A549 (cell line): ENCODE measurements at regions not wholly inside any gene's neighbourhood (a gene's known extent, or its start where the extent isn't known, plus 50 kb on each side); places are given as distances from the start of the nearest gene placed in this dataset.
"Not testable (repeated sequence)": the region's sequence is repeated elsewhere in the genome, so short reads cannot be mapped to it uniquely, and the experiment has no call there.

Experiments
- ATAC-seq, 2 experiments: fragments of 200-7000 bp in 1 of 2; fragments of >200 bp in 1 of 2; cut with Nextera tagmentation in 1 of 2; cut with Tn5 transposase in 1 of 2; 3 replicates each; pipeline versions ENCODE4 v1.8.0 to v1.9.1; 2018 to 2020; ENCODE audit warnings: mild to moderate bottlenecking in 1 of 2, moderate library complexity in 1 of 2
- CTCF ChIA-PET: fragments of 300-600 bp; sonication (Branson Sonifier 250); formaldehyde crosslinking; extraction: SDS; loops from one replicate; lab custom pipeline; 2021; ENCODE audit warnings: antibody characterized with exemption, inconsistent platforms; lab: Yijun Ruan, JAX
- POLR2A ChIA-PET: fragments of 350-600 bp; formaldehyde crosslinking; extraction: SDS; loops from one replicate; lab custom pipeline; 2021; ENCODE audit warnings: antibody characterized with exemption, inconsistent platforms; lab: Yijun Ruan, JAX
- DNase-seq, 2 experiments: peaks; one replicate each; pipeline versions ENCODE4 v3.0.0 to v3.0.0-alpha.2; 2011 to 2016; ENCODE audit warnings: low read depth in 1 of 2, low spot score in 1 of 2
- FAIRE-seq: peaks from 2 replicates; lab custom pipeline; 2011; peaks lifted over from hg19 to GRCh38; lab: Jason Lieb, UNC
- H3K27ac ChIP-seq, 2 experiments: fragments of >200 bp; sonication (Bioruptor Twin); formaldehyde crosslinking; 3 replicates each; pipeline ENCODE4 v1.5.1; 2016 to 2017
- H3K4me1 ChIP-seq: fragments of >200 bp; sonication (Bioruptor Twin); formaldehyde crosslinking; 3 replicates; pipeline ENCODE4 v1.6.1; 2016
- H3K4me2 ChIP-seq: fragments of >200 bp; sonication (Bioruptor Twin); formaldehyde crosslinking; 3 replicates; pipeline ENCODE4 v1.6.1; 2016
- H3K4me3 ChIP-seq: fragments of >200 bp; sonication (Bioruptor Twin); formaldehyde crosslinking; 3 replicates; pipeline ENCODE4 v1.5.1; 2016
- H3K9me3 ChIP-seq: fragments of >200 bp; sonication (Bioruptor Twin); formaldehyde crosslinking; 3 replicates; pipeline ENCODE4 v1.6.1; 2016
- CBX2 ChIP-seq: fragments of 200-600 bp; sonication (generic); IDR thresholded peaks from 2 replicates; pipeline ENCODE4 v1.6.1; 2016; ENCODE audit warnings: low read depth, mild to moderate bottlenecking, borderline replicate concordance
- CBX8 ChIP-seq: fragments of 200-600 bp; sonication (generic); IDR thresholded peaks from 2 replicates; pipeline ENCODE4 v1.6.1; 2016
- CEBPB ChIP-seq, 2 experiments: fragments of >200 bp in 1 of 2; sonication (Bioruptor Twin) in 1 of 2; formaldehyde crosslinking in 1 of 2; IDR thresholded peaks; 2 replicates each; pipeline ENCODE4 v1.6.1; 2012 to 2016
- CHD2 ChIP-seq: fragments of 150-350 bp; IDR thresholded peaks from 2 replicates; pipeline ENCODE4 v1.6.1; 2014; ENCODE audit warnings: low read length; ENCODE audit not compliant: partially characterized antibody
- CHD4 ChIP-seq: fragments of 200-600 bp; sonication (generic); IDR thresholded peaks from 2 replicates; pipeline ENCODE4 v1.6.1; 2016; ENCODE audit warnings: antibody characterized with exemption, mild to moderate bottlenecking, borderline replicate concordance
- ESRRA ChIP-seq: fragments of 150-350 bp; IDR thresholded peaks from 2 replicates; pipeline ENCODE4 v1.6.1; 2014; ENCODE audit warnings: mild to moderate bottlenecking, low read length, borderline replicate concordance
- FOSB ChIP-seq: fragments of 250-450 bp; sonication (Bioruptor Pico); IDR thresholded peaks from 2 replicates; pipeline ENCODE4 v1.5.0; 2020; ENCODE audit warnings: mild to moderate bottlenecking, moderate library complexity
- GATA3 ChIP-seq: IDR thresholded peaks from 2 replicates; pipeline ENCODE4 v1.6.1; 2012; ENCODE audit warnings: borderline replicate concordance
- HEYL ChIP-seq: fragments of 250-450 bp; sonication (Bioruptor Pico); IDR thresholded peaks from 2 replicates; pipeline ENCODE4 v1.8.0; 2021; ENCODE audit warnings: mild to moderate bottlenecking, moderate library complexity
- HOXA7 ChIP-seq: fragments of 250-450 bp; sonication (Bioruptor Pico); IDR thresholded peaks from 2 replicates; pipeline ENCODE4 v1.5.0; 2020; ENCODE audit warnings: mild to moderate bottlenecking, moderate library complexity
- HOXB13 ChIP-seq: fragments of 250-450 bp; sonication (Bioruptor Pico); IDR thresholded peaks from 2 replicates; pipeline ENCODE4 v1.5.0; 2020; ENCODE audit warnings: low read depth, mild to moderate bottlenecking, moderate library complexity
- HOXB5 ChIP-seq: fragments of 250-450 bp; sonication (Bioruptor Pico); IDR thresholded peaks from 2 replicates; pipeline ENCODE4 v1.5.0; 2020; ENCODE audit warnings: mild to moderate bottlenecking, moderate library complexity
- JUN ChIP-seq, 2 experiments: fragments of >200 bp; sonication (Bioruptor Twin); formaldehyde crosslinking; IDR thresholded peaks; 2 replicates in 1 of 2; 3 replicates in 1 of 2; pipeline ENCODE4 v1.6.1; 2016 to 2017
- MAFK ChIP-seq: fragments of 450-650 bp; IDR thresholded peaks from 2 replicates; pipeline ENCODE4 v1.6.1; 2014; ENCODE audit not compliant: partially characterized antibody
- MAZ ChIP-seq: fragments of 150-350 bp; IDR thresholded peaks from 2 replicates; pipeline ENCODE4 v1.6.1; 2014; ENCODE audit warnings: antibody characterized with exemption, low read depth, low read length, borderline replicate concordance
- NFE2L2 ChIP-seq: fragments of 150-350 bp; conservative IDR thresholded peaks from 2 replicates; pipeline ENCODE4 v1.6.1; 2014; ENCODE audit warnings: low read length
- NPAS2 ChIP-seq: fragments of 250-450 bp; sonication (Bioruptor Pico); IDR thresholded peaks from 2 replicates; pipeline ENCODE4 v1.8.0; 2022; ENCODE audit warnings: mild to moderate bottlenecking, moderate library complexity, borderline replicate concordance
- PBX3 ChIP-seq: IDR thresholded peaks from 2 replicates; pipeline ENCODE4 v1.6.1; 2012
- RNF2 ChIP-seq: fragments of 200-600 bp; sonication (generic); IDR thresholded peaks from 2 replicates; pipeline ENCODE4 v1.6.1; 2016; ENCODE audit warnings: low read depth, mild to moderate bottlenecking, antibody characterized with exemption, moderate library complexity, borderline replicate concordance
- SREBF2 ChIP-seq: fragments of 450-650 bp; IDR thresholded peaks from 2 replicates; pipeline ENCODE4 v1.6.1; 2014; ENCODE audit warnings: mild to moderate bottlenecking, moderate library complexity
- TP53 ChIP-seq: fragments of 250-450 bp; sonication (Bioruptor Pico); IDR thresholded peaks from 2 replicates; pipeline ENCODE4 v1.5.0; 2021; ENCODE audit warnings: mild to moderate bottlenecking, moderate library complexity
- ZNF302 ChIP-seq: fragments of 250-450 bp; sonication (Bioruptor Pico); IDR thresholded peaks from 2 replicates; pipeline ENCODE4 v1.9.0; 2021; ENCODE audit warnings: inconsistent platforms, mild to moderate bottlenecking, moderate library complexity
- WGBS: methylation state at CpG from one replicate; pipeline ENCODE4 v1.1.6; 2017; ENCODE audit errors: missing lambda C conversion rate; 5-methylcytosine and 5-hydroxymethylcytosine counted together

- TF ChIP-seq FOSB (CRISPR knock-in tag) = no peak
- no peak for TF ChIP-seq MAZ
- no peak for TF ChIP-seq CHD4
- no peak for TF ChIP-seq CHD2
Measured at GRCh38 chr13:64130171-64130570, 2714.5 kb upstream of the PCDH20 start (continued).

- no peak for TF ChIP-seq HOXB5 (CRISPR knock-in tag)
- no peak for TF ChIP-seq NFE2L2
- TF ChIP-seq CHD4 = no peak
- no peak for TF ChIP-seq TP53 (CRISPR knock-in tag)
- TF ChIP-seq HOXB13 (CRISPR knock-in tag) = no peak
- TF ChIP-seq CBX2 = no peak
- TF ChIP-seq GATA3 = no peak
- no peak for TF ChIP-seq RNF2
- TF ChIP-seq ESRRA = no peak
- TF ChIP-seq JUN (IDR thresholded peaks at IDR 0.05) = no peak
- no peak for TF ChIP-seq CEBPB (IDR thresholded peaks at IDR 0.05)
- TF ChIP-seq HOXA7 (CRISPR knock-in tag) = no peak
- TF ChIP-seq SREBF2 = no peak
- TF ChIP-seq CBX8 = no peak
- TF ChIP-seq CHD2 = no peak
- TF ChIP-seq NPAS2 (CRISPR knock-in tag) = no peak
- no peak for TF ChIP-seq PBX3
- TF ChIP-seq, all 56 proteins: peak for 0
- Histone ChIP-seq H3K4me1 (no peaks in the 10 kb centered on the region), H3K4me2 (no peak overlapping the region), H3K27ac (no peak overlapping the region), H3K9me3 (no peaks in the 10 kb centered on the region), H3K4me3 (no peak overlapping the region)
- FAIRE-seq = no peak
- DNase-seq = no peak
- ATAC-seq = no peak
- CTCF ChIA-PET = no interaction called here
- POLR2A ChIA-PET = no interaction called here
Measured at GRCh38 chr13:64127856-64128255, 2712.2 kb upstream of the PCDH20 start.

- H3K9me3 ChIP-seq = no peaks in the 10 kb centered on the region
- no peak overlapping the region for H3K4me3 ChIP-seq
- no peak for TF ChIP-seq FOSB (CRISPR knock-in tag)
- no peak for TF ChIP-seq HEYL (CRISPR knock-in tag)
- TF ChIP-seq ZNF302 = no peak
- peak; percentile 51 for TF ChIP-seq MAFK
- DNase-seq (no peak), ATAC-seq (no peak), FAIRE-seq (no peak)
- no peak overlapping the region for H3K27ac ChIP-seq
- CTCF ChIA-PET = no interaction called here
- WGBS = 78% methylated on average over 2 of the region's 2 CpGs
- no peaks in the 10 kb centered on the region for H3K4me1 ChIP-seq
- POLR2A ChIA-PET = no interaction called here
- no peak overlapping the region for H3K4me2 ChIP-seq
Measured at GRCh38 chr13:64127192-64127591, 2711.5 kb upstream of the PCDH20 start.

- CTCF ChIA-PET, H3K4me1 ChIP-seq, DNase-seq, H3K4me3 ChIP-seq, POLR2A ChIA-PET, H3K9me3 ChIP-seq, H3K4me2 ChIP-seq, FAIRE-seq, ATAC-seq, H3K27ac ChIP-seq: not testable (repeated sequence)
- WGBS = 56% methylated on average over 16 of the region's 16 CpGs
Measured at GRCh38 chr13:64121023-64121709, 2705.5 kb upstream of the PCDH20 start.
